ENCODE measurements at regions not wholly inside any gene's neighbourhood (a gene's known extent, or its start where the extent isn't known, plus 50 kb on each side); places are given as distances from the start of the nearest gene placed in this dataset.

- TF ChIP-seq CTCF (IDR thresholded peaks at IDR 0.05) (no peak), ZFX (IDR thresholded peaks at IDR 0.05; ENCODE audit: borderline replicate concordance) (no peak)
Observed at GRCh38 chr22:47630741-47631534, 868.5 kb downstream of the TBC1D22A start.
